ENCODE measurements at regions not wholly inside any gene's neighbourhood (a gene's known extent, or its start where the extent isn't known, plus 50 kb on each side); places are given as distances from the start of the nearest gene placed in this dataset.

GRCh38 chr2:225270053-225270452 lies 129.5 kb upstream of the NYAP2 start:
- TF ChIP-seq HDAC2 (IDR thresholded peaks at IDR 0.05): no peak
- TF ChIP-seq POLR2A (IDR thresholded peaks at IDR 0.05; ENCODE audit: low read depth, low read length): no peak
- no peak for TF ChIP-seq SREBF2 (IDR thresholded peaks at IDR 0.05; ENCODE audit: low read length)
- no peak for TF ChIP-seq RAD21 (IDR thresholded peaks at IDR 0.05; ENCODE audit: insufficient read depth, low read depth, low read length)
- TF ChIP-seq NBN (IDR thresholded peaks at IDR 0.05): no peak
- no peak for TF ChIP-seq MXI1 (IDR thresholded peaks at IDR 0.05; ENCODE audit: low read depth, low read length)
- TF ChIP-seq SKIL (IDR thresholded peaks at IDR 0.05; ENCODE audit: low read depth, poor library complexity, severe bottlenecking): no peak
